ENCODE measurements at regions not wholly inside any gene's neighbourhood (a gene's known extent, or its start where the extent isn't known, plus 50 kb on each side); places are given as distances from the start of the nearest gene placed in this dataset.

GRCh38 chr10:55051515-55051914, 250.5 kb upstream of the PCDH15 start:
- H3K4me3 ChIP-seq (ENCODE audit: low read depth in 1 of 2, low read length in 2 of 2), result no peak overlapping the region
- H3K4me1 ChIP-seq (ENCODE audit: control insufficient read depth in 1 of 2, insufficient read depth in 2 of 2, low read length in 2 of 2), result no peaks in the 10 kb centered on the region
- no peak overlapping the region for H3K27ac ChIP-seq (ENCODE audit: low read length)
- H3K36me3 ChIP-seq (ENCODE audit: control insufficient read depth in 1 of 2, insufficient read depth in 2 of 2, low read length in 2 of 2), result no peaks in the 10 kb centered on the region
- no peaks in the 10 kb centered on the region for H3K9me3 ChIP-seq (ENCODE audit: control insufficient read depth in 1 of 2, low read length in 2 of 2)
- H3K27me3 ChIP-seq (ENCODE audit: low read depth, low read length), result no peaks in the 10 kb centered on the region

- H3K36me3 ChIP-seq (ENCODE audit: control insufficient read depth in 1 of 2, insufficient read depth in 2 of 2, low read length in 2 of 2), result no peaks in the 10 kb centered on the region
- H3K27ac ChIP-seq (ENCODE audit: low read length), result no peak overlapping the region
- no peaks in the 10 kb centered on the region for H3K4me1 ChIP-seq (ENCODE audit: control insufficient read depth in 1 of 2, insufficient read depth in 2 of 2, low read length in 2 of 2)
- H3K9me3 ChIP-seq (ENCODE audit: control insufficient read depth in 1 of 2, low read length in 2 of 2), result no peaks in the 10 kb centered on the region
- H3K4me3 ChIP-seq (ENCODE audit: low read depth in 1 of 2, low read length in 2 of 2), result no peak overlapping the region
- no peaks in the 10 kb centered on the region for H3K27me3 ChIP-seq (ENCODE audit: low read depth, low read length)
Observed at GRCh38 chr10:55048830-55049498, 247.9 kb upstream of the PCDH15 start.

GRCh38 chr10:55043540-55043939, 242.5 kb upstream of the PCDH15 start:
- Histone ChIP-seq H3K27me3 (ENCODE audit: low read depth, low read length) (no peaks in the 10 kb centered on the region), H3K4me1 (ENCODE audit: control insufficient read depth in 1 of 2, insufficient read depth in 2 of 2, low read length in 2 of 2) (no peaks in the 10 kb centered on the region), H3K36me3 (ENCODE audit: control insufficient read depth in 1 of 2, insufficient read depth in 2 of 2, low read length in 2 of 2) (no peaks in the 10 kb centered on the region), H3K9me3 (ENCODE audit: control insufficient read depth in 1 of 2, low read length in 2 of 2) (no peaks in the 10 kb centered on the region), H3K27ac (ENCODE audit: low read length) (no peak overlapping the region), H3K4me3 (ENCODE audit: low read depth in 1 of 2, low read length in 2 of 2) (no peak overlapping the region)

- Histone ChIP-seq H3K27me3 (ENCODE audit: low read depth, low read length) (no peaks in the 10 kb centered on the region), H3K9me3 (ENCODE audit: control insufficient read depth in 1 of 2, low read length in 2 of 2) (no peaks in the 10 kb centered on the region)
Observed at GRCh38 chr10:55033061-55033460, 232.0 kb upstream of the PCDH15 start.

GRCh38 chr10:55024713-55025112, 223.7 kb upstream of the PCDH15 start:
- peaks cover 0 to 4% of the 10 kb centered on the region in 2 donors for H3K4me1 ChIP-seq (ENCODE audit: control insufficient read depth in 1 of 2, insufficient read depth in 2 of 2, low read length in 2 of 2)
- no peaks in the 10 kb centered on the region for H3K36me3 ChIP-seq (ENCODE audit: control insufficient read depth in 1 of 2, insufficient read depth in 2 of 2, low read length in 2 of 2)

More at GRCh38 chr10:55033061-55033460, 232.0 kb upstream of the PCDH15 start:
- no peaks in the 10 kb centered on the region for H3K4me1 ChIP-seq (ENCODE audit: control insufficient read depth in 1 of 2, insufficient read depth in 2 of 2, low read length in 2 of 2)
- H3K36me3 ChIP-seq (ENCODE audit: control insufficient read depth in 1 of 2, insufficient read depth in 2 of 2, low read length in 2 of 2), result no peaks in the 10 kb centered on the region
- no peak overlapping the region for H3K27ac ChIP-seq (ENCODE audit: low read length)
- H3K4me3 ChIP-seq (ENCODE audit: low read depth in 1 of 2, low read length in 2 of 2), result no peak overlapping the region

GRCh38 chr10:55019439-55019838, 218.4 kb upstream of the PCDH15 start:
- no peak overlapping the region for H3K4me3 ChIP-seq (ENCODE audit: low read depth in 1 of 2, low read length in 2 of 2)
- no peaks in the 10 kb centered on the region for H3K9me3 ChIP-seq (ENCODE audit: control insufficient read depth in 1 of 2, low read length in 2 of 2)
- no peaks in the 10 kb centered on the region for H3K27me3 ChIP-seq (ENCODE audit: low read depth, low read length)
- H3K4me1 ChIP-seq (ENCODE audit: control insufficient read depth in 1 of 2, insufficient read depth in 2 of 2, low read length in 2 of 2), result no peaks in the 10 kb centered on the region
- no peak overlapping the region for H3K27ac ChIP-seq (ENCODE audit: low read length)
- no peaks in the 10 kb centered on the region for H3K36me3 ChIP-seq (ENCODE audit: control insufficient read depth in 1 of 2, insufficient read depth in 2 of 2, low read length in 2 of 2)

More at GRCh38 chr10:55024713-55025112, 223.7 kb upstream of the PCDH15 start:
- Histone ChIP-seq H3K4me3 (ENCODE audit: low read depth in 1 of 2, low read length in 2 of 2) (no peak overlapping the region), H3K9me3 (ENCODE audit: control insufficient read depth in 1 of 2, low read length in 2 of 2) (no peaks in the 10 kb centered on the region), H3K27ac (ENCODE audit: low read length) (no peak overlapping the region), H3K27me3 (ENCODE audit: low read depth, low read length) (no peaks in the 10 kb centered on the region)

- Histone ChIP-seq H3K4me3 (ENCODE audit: low read depth in 1 of 2, low read length in 2 of 2) (no peak overlapping the region), H3K27ac (ENCODE audit: low read length) (no peak overlapping the region), H3K36me3 (ENCODE audit: control insufficient read depth in 1 of 2, insufficient read depth in 2 of 2, low read length in 2 of 2) (no peaks in the 10 kb centered on the region), H3K27me3 (ENCODE audit: low read depth, low read length) (no peaks in the 10 kb centered on the region), H3K4me1 (ENCODE audit: control insufficient read depth in 1 of 2, insufficient read depth in 2 of 2, low read length in 2 of 2) (no peaks in the 10 kb centered on the region), H3K9me3 (ENCODE audit: control insufficient read depth in 1 of 2, low read length in 2 of 2) (no peaks in the 10 kb centered on the region)
Observed at GRCh38 chr10:55013318-55013717, 212.3 kb upstream of the PCDH15 start.

GRCh38 chr10:55002420-55002819, 201.4 kb upstream of the PCDH15 start:
- no peak overlapping the region for H3K27ac ChIP-seq (ENCODE audit: low read length)
- H3K27me3 ChIP-seq (ENCODE audit: low read depth, low read length), result no peaks in the 10 kb centered on the region
- H3K36me3 ChIP-seq (ENCODE audit: control insufficient read depth in 1 of 2, insufficient read depth in 2 of 2, low read length in 2 of 2), result no peaks in the 10 kb centered on the region
- no peak overlapping the region for H3K4me3 ChIP-seq (ENCODE audit: low read depth in 1 of 2, low read length in 2 of 2)
- H3K4me1 ChIP-seq (ENCODE audit: control insufficient read depth in 1 of 2, insufficient read depth in 2 of 2, low read length in 2 of 2), result no peaks in the 10 kb centered on the region
- H3K9me3 ChIP-seq (ENCODE audit: control insufficient read depth in 1 of 2, low read length in 2 of 2), result no peaks in the 10 kb centered on the region

- Histone ChIP-seq H3K27ac (ENCODE audit: low read length) (no peak overlapping the region), H3K9me3 (ENCODE audit: control insufficient read depth in 1 of 2, low read length in 2 of 2) (no peaks in the 10 kb centered on the region), H3K27me3 (ENCODE audit: low read depth, low read length) (no peaks in the 10 kb centered on the region), H3K4me3 (ENCODE audit: low read depth in 1 of 2, low read length in 2 of 2) (no peak overlapping the region), H3K36me3 (ENCODE audit: control insufficient read depth in 1 of 2, insufficient read depth in 2 of 2, low read length in 2 of 2) (no peaks in the 10 kb centered on the region), H3K4me1 (ENCODE audit: control insufficient read depth in 1 of 2, insufficient read depth in 2 of 2, low read length in 2 of 2) (no peaks in the 10 kb centered on the region)
Observed at GRCh38 chr10:55001422-55001821, 200.4 kb upstream of the PCDH15 start.

GRCh38 chr10:54993148-54993547, 192.1 kb upstream of the PCDH15 start:
- no peaks in the 10 kb centered on the region for H3K4me1 ChIP-seq (ENCODE audit: control insufficient read depth in 1 of 2, insufficient read depth in 2 of 2, low read length in 2 of 2)
- H3K27ac ChIP-seq (ENCODE audit: low read length), result no peak overlapping the region
- H3K27me3 ChIP-seq (ENCODE audit: low read depth, low read length), result no peaks in the 10 kb centered on the region
- peaks cover 0 to 9% of the 10 kb centered on the region in 2 donors for H3K9me3 ChIP-seq (ENCODE audit: control insufficient read depth in 1 of 2, low read length in 2 of 2)
- H3K4me3 ChIP-seq (ENCODE audit: low read depth in 1 of 2, low read length in 2 of 2), result no peak overlapping the region
- H3K36me3 ChIP-seq (ENCODE audit: control insufficient read depth in 1 of 2, insufficient read depth in 2 of 2, low read length in 2 of 2), result no peaks in the 10 kb centered on the region

GRCh38 chr10:54985732-54986131, 184.7 kb upstream of the PCDH15 start:
- H3K27ac ChIP-seq (ENCODE audit: low read length), result no peak overlapping the region
- peaks cover 0 to 9% of the 10 kb centered on the region in 2 donors for H3K9me3 ChIP-seq (ENCODE audit: control insufficient read depth in 1 of 2, low read length in 2 of 2)
- no peak overlapping the region for H3K4me3 ChIP-seq (ENCODE audit: low read depth in 1 of 2, low read length in 2 of 2)
- H3K4me1 ChIP-seq (ENCODE audit: control insufficient read depth in 1 of 2, insufficient read depth in 2 of 2, low read length in 2 of 2), result no peaks in the 10 kb centered on the region
- H3K36me3 ChIP-seq (ENCODE audit: control insufficient read depth in 1 of 2, insufficient read depth in 2 of 2, low read length in 2 of 2), result no peaks in the 10 kb centered on the region
- H3K27me3 ChIP-seq (ENCODE audit: low read depth, low read length), result no peaks in the 10 kb centered on the region

GRCh38 chr10:54983255-54983654, 182.2 kb upstream of the PCDH15 start:
- Histone ChIP-seq H3K27me3 (ENCODE audit: low read depth, low read length) (no peaks in the 10 kb centered on the region), H3K4me1 (ENCODE audit: control insufficient read depth in 1 of 2, insufficient read depth in 2 of 2, low read length in 2 of 2) (no peaks in the 10 kb centered on the region), H3K9me3 (ENCODE audit: control insufficient read depth in 1 of 2, low read length in 2 of 2) (no peaks in the 10 kb centered on the region), H3K4me3 (ENCODE audit: low read depth in 1 of 2, low read length in 2 of 2) (no peak overlapping the region), H3K27ac (ENCODE audit: low read length) (no peak overlapping the region), H3K36me3 (ENCODE audit: control insufficient read depth in 1 of 2, insufficient read depth in 2 of 2, low read length in 2 of 2) (no peaks in the 10 kb centered on the region)

Data from muscle layer of duodenum (tissue), 2 donors.